Subcutaneous abdominal adipose tissue (tissue), 5 donors: ENCODE measurements at regions not wholly inside any gene's neighbourhood (a gene's known extent, or its start where the extent isn't known, plus 50 kb on each side); places are given as distances from the start of the nearest gene placed in this dataset.

Experiments
- H3K27ac ChIP-seq: one replicate; pipeline ENCODE4 v1.7.0; 2013; ENCODE audit warnings: low read depth, mild to moderate bottlenecking, inconsistent platforms, low read length, moderate library complexity
- H3K27me3 ChIP-seq, 5 donors: one replicate each; pipeline ENCODE4 v1.7.0; 2013; ENCODE audit warnings: low read length in 5 of 5, inconsistent platforms in 1 of 5; ENCODE audit not compliant: control insufficient read depth in 5 of 5, insufficient read depth in 4 of 5
- H3K36me3 ChIP-seq, 5 donors: one replicate each; pipeline ENCODE4 v1.7.0; 2013; ENCODE audit warnings: low read length in 5 of 5; ENCODE audit not compliant: control insufficient read depth in 5 of 5, insufficient read depth in 5 of 5
- H3K4me1 ChIP-seq, 5 donors: one replicate each; pipeline ENCODE4 v1.7.0; 2013; ENCODE audit warnings: low read length in 5 of 5, mild to moderate bottlenecking in 3 of 5, moderate library complexity in 1 of 5; ENCODE audit not compliant: control insufficient read depth in 5 of 5, insufficient read depth in 5 of 5
- H3K4me3 ChIP-seq, 5 donors: one replicate each; pipeline ENCODE4 v1.7.0; 2013; ENCODE audit warnings: low read length in 5 of 5, low read depth in 1 of 5
- H3K9ac ChIP-seq, 5 donors: one replicate each; pipeline ENCODE4 v1.7.0; 2013; ENCODE audit warnings: low read length in 5 of 5, mild to moderate bottlenecking in 4 of 5, moderate library complexity in 3 of 5
- H3K9me3 ChIP-seq, 5 donors: one replicate each; pipeline ENCODE4 v1.7.0; 2013; ENCODE audit warnings: low read length in 5 of 5; ENCODE audit not compliant: control insufficient read depth in 5 of 5
- donor health status: healthy.
- donor health status: healthy.
- donor health status: healthy.
- donor health status: healthy.
- donor health status: healthy.

- H3K4me3 ChIP-seq, result no peak overlapping the region
- no peaks in the 10 kb centered on the region for H3K4me1 ChIP-seq
- H3K27me3 ChIP-seq, result peaks cover 9 to 24% (median 13%) of the 10 kb centered on the region in 5 donors
- H3K9ac ChIP-seq, result no peak overlapping the region
- H3K9me3 ChIP-seq, result peaks cover 0 to 2% (median 0%) of the 10 kb centered on the region in 5 donors
- H3K27ac ChIP-seq, result no peak overlapping the region
- H3K36me3 ChIP-seq, result no peaks in the 10 kb centered on the region
These were observed 83.1 kb upstream of the PRR20G start for GRCh38 chr3:127370906-127371305.

GRCh38 chr3:127369356-127369935, 81.6 kb upstream of the PRR20G start:
- Histone ChIP-seq H3K4me3 (no peak overlapping the region), H3K27me3 (peaks cover 11 to 22% (median 13%) of the 10 kb centered on the region in 5 donors), H3K27ac (no peak overlapping the region), H3K4me1 (no peaks in the 10 kb centered on the region), H3K9me3 (no peaks in the 10 kb centered on the region), H3K36me3 (no peaks in the 10 kb centered on the region), H3K9ac (no peak overlapping the region)

DNA sequence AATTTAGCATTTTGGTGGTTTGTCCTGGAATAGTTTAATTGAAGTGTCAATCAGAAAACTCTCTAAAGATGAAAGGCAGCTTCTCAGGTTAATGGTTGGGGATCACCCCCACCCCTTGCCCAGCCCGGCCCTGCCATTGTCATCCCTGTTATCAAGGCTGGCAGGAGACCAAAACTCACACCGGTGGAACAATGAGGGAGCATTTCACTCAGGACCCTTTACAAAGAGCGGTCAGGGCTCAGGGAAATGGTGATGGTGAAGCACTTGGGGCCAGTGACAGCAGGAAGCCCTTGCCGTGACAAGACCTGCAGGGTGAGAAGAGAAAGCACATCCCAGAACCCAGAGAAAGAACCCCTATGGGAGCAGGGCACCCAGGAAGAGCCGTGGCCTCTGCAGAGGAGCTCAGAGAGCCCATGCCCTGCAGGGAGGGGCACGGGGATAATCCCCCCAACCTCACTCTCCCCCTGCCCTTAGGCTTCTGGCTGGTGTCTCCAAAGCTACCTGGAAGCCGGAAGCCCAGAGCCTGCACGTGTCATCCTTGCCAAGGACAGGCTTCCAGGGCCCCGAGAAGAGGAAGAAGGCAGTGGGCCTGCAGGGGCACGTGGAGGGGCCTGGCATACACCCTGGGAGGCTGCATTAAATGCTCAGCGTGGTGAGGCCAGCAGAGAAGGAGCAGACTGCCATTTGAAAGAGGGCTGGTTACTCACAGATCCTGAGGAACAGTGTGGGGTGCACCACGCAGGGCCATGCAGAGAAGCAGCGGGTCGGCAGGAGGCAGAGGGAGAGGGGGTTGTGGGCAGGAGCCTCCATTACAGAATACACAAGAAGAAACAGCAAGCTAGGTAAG, 80.6 kb upstream of the PRR20G start:
- Histone ChIP-seq H3K4me1 (no peaks in the 10 kb centered on the region), H3K9ac (no peak overlapping the region), H3K4me3 (no peak overlapping the region), H3K27ac (no peak overlapping the region), H3K27me3 (peaks cover 11 to 22% (median 13%) of the 10 kb centered on the region in 5 donors), H3K9me3 (peaks cover 0 to 4% (median 0%) of the 10 kb centered on the region in 5 donors), H3K36me3 (no peaks in the 10 kb centered on the region)

- H3K9me3 ChIP-seq, result peaks cover 0 to 4% (median 0%) of the 10 kb centered on the region in 5 donors
- no peak overlapping the region for H3K27ac ChIP-seq
- peaks cover 11 to 24% (median 13%) of the 10 kb centered on the region in 5 donors for H3K27me3 ChIP-seq
- H3K9ac ChIP-seq, result no peak overlapping the region
- H3K36me3 ChIP-seq, result no peaks in the 10 kb centered on the region
- H3K4me3 ChIP-seq, result no peak overlapping the region
- H3K4me1 ChIP-seq, result no peaks in the 10 kb centered on the region
These were observed 79.7 kb upstream of the PRR20G start for GRCh38 chr3:127367593-127367992.

GRCh38 chr3:127366383-127366782, 78.5 kb upstream of the PRR20G start:
- no peaks in the 10 kb centered on the region for H3K4me1 ChIP-seq
- peaks cover 6 to 15% (median 8%) of the 10 kb centered on the region in 5 donors for H3K27me3 ChIP-seq
- peaks cover 0 to 4% (median 0%) of the 10 kb centered on the region in 5 donors for H3K9me3 ChIP-seq
- no peaks in the 10 kb centered on the region for H3K36me3 ChIP-seq
- no peak overlapping the region for H3K27ac ChIP-seq
- H3K9ac ChIP-seq, result no peak overlapping the region
- H3K4me3 ChIP-seq, result no peak overlapping the region

- Histone ChIP-seq H3K27ac (no peak overlapping the region), H3K4me1 (no peaks in the 10 kb centered on the region), H3K4me3 (no peak overlapping the region), H3K36me3 (no peaks in the 10 kb centered on the region), H3K9me3 (peaks cover 0 to 4% (median 0%) of the 10 kb centered on the region in 5 donors), H3K27me3 (peaks cover 5 to 14% (median 8%) of the 10 kb centered on the region in 5 donors), H3K9ac (no peak overlapping the region)
These were observed 77.4 kb upstream of the PRR20G start for GRCh38 chr3:127365163-127365798.

DNA sequence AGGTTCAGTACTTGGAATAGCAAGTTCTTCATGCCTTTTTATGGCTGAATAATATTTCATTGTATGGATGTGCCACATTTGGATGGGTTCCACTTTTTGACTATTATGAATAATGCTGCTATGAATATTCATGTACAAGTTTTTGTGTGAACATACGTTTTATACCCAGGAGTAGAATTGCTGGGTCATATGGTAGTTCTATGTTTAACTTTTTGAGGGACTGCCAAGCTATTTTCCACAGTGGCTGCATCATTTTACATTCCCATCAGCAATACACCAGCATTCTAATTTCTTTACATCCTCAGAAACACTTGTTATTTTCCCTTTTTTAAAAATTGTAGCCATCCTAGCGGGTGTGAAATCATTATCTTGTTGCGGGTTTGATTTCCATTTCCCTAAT, 76.0 kb upstream of the PRR20G start:
- H3K9me3 ChIP-seq, result peaks cover 0 to 12% (median 5%) of the 10 kb centered on the region in 5 donors
- H3K27me3 ChIP-seq, result peaks cover 0 to 14% (median 8%) of the 10 kb centered on the region in 5 donors

GRCh38 chr3:127363171-127363570, 75.3 kb upstream of the PRR20G start:
- Histone ChIP-seq H3K27me3 (peaks cover 0 to 9% (median 2%) of the 10 kb centered on the region in 5 donors), H3K4me3 (no peak overlapping the region), H3K4me1 (no peaks in the 10 kb centered on the region), H3K36me3 (no peaks in the 10 kb centered on the region), H3K27ac (no peak overlapping the region), H3K9ac (no peak overlapping the region), H3K9me3 (peaks cover 0 to 12% (median 5%) of the 10 kb centered on the region in 5 donors)

More for the DNA sequence above, 76.0 kb upstream of the PRR20G start:
- H3K36me3 ChIP-seq, result no peaks in the 10 kb centered on the region
- no peak overlapping the region for H3K4me3 ChIP-seq
- no peaks in the 10 kb centered on the region for H3K4me1 ChIP-seq
- H3K9ac ChIP-seq, result no peak overlapping the region
- no peak overlapping the region for H3K27ac ChIP-seq

- Histone ChIP-seq H3K9ac (no peak overlapping the region), H3K4me3 (no peak overlapping the region), H3K27ac (no peak overlapping the region), H3K9me3 (peaks cover 2 to 22% (median 17%) of the 10 kb centered on the region in 5 donors), H3K27me3 (peaks cover 0 to 8% (median 2%) of the 10 kb centered on the region in 5 donors), H3K4me1 (no peaks in the 10 kb centered on the region), H3K36me3 (no peaks in the 10 kb centered on the region)
These were observed 72.8 kb upstream of the PRR20G start for GRCh38 chr3:127360647-127361046.

DNA sequence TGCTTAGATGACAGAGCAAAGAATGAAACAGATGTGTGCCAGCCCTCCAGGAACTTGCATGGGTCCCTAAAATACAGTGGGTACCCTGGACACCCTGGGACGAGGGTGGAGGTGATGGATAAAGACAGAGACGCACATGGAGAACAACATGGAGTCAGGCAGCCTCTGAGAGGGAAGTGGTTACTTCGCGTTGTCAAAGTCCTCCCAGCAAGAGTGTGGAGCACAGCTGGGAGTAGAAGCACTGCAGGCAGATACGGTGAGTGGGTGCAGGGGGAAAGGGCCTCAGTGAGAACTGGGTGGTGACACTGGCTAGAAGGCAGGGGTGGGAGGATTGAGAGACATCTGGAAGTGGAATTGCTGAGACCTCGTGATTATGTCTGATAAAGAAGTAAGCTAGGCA, 70.8 kb upstream of the PRR20G start:
- no peaks in the 10 kb centered on the region for H3K36me3 ChIP-seq
- no peak overlapping the region for H3K27ac ChIP-seq
- no peak overlapping the region for H3K4me3 ChIP-seq
- H3K27me3 ChIP-seq, result peaks cover 0 to 7% (median 0%) of the 10 kb centered on the region in 5 donors
- H3K4me1 ChIP-seq, result no peaks in the 10 kb centered on the region
- H3K9me3 ChIP-seq, result peaks cover 2 to 20% (median 17%) of the 10 kb centered on the region in 5 donors
- H3K9ac ChIP-seq, result no peak overlapping the region
